H7 (cell line): ENCODE measurements at regions not wholly inside any gene's neighbourhood (a gene's known extent, or its start where the extent isn't known, plus 50 kb on each side); places are given as distances from the start of the nearest gene placed in this dataset.

ENCODE experiments used
- DNase-seq: peaks from one replicate; pipeline ENCODE4 v3.0.0; 2012
- H3K27me3 ChIP-seq: 2 replicates; pipeline ENCODE4 v1.6.0; 2011; ENCODE audit warnings: mild to moderate bottlenecking, low read length; ENCODE audit not compliant: control insufficient read depth, insufficient read depth
- H3K36me3 ChIP-seq: replicated peaks from 2 replicates; pipeline ENCODE4 v1.5.1; 2011; ENCODE audit warnings: low read length; ENCODE audit not compliant: control insufficient read depth, insufficient read depth
- H3K4me3 ChIP-seq: 2 replicates; pipeline ENCODE4 v1.5.1; 2011; ENCODE audit warnings: low read depth, mild to moderate bottlenecking, control low read depth, low read length, moderate library complexity; ENCODE audit not compliant: insufficient read depth

DNA sequence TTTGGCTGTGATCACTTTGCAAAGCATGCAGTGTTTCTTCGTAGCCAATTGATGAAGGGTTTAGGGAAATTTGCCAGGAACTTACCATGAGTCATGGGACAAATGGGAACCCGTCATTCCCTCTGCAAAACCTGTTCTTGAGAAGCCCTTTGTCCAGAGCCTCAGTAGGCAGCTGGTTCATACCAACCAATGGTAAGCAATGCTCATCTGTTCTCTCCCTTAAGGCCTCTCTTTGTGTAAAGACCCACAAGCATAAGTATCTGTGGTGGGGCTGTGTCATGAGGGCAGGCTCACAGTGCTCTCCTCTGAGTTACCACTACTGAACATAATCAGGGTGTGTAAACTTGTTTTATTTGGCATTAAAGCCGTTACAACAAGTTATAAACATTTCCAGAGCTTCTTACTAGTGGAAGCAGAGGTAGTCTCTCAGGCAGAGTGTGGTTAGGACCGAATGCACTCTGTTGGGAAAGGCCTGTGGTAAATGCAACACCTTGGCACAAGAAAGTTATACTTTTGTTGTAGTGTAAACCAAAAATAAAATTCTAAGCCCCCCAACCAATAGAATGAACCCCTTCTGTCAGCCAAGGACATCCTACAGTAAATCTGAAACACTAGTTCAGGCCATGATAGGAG lies 119.8 kb downstream of the SINHCAF start:
- H3K4me3 ChIP-seq: no peak overlapping the region
- no peaks in the 10 kb centered on the region for H3K27me3 ChIP-seq
- peak; percentile 37 for DNase-seq
- no peaks in the 10 kb centered on the region for H3K36me3 ChIP-seq

DNA sequence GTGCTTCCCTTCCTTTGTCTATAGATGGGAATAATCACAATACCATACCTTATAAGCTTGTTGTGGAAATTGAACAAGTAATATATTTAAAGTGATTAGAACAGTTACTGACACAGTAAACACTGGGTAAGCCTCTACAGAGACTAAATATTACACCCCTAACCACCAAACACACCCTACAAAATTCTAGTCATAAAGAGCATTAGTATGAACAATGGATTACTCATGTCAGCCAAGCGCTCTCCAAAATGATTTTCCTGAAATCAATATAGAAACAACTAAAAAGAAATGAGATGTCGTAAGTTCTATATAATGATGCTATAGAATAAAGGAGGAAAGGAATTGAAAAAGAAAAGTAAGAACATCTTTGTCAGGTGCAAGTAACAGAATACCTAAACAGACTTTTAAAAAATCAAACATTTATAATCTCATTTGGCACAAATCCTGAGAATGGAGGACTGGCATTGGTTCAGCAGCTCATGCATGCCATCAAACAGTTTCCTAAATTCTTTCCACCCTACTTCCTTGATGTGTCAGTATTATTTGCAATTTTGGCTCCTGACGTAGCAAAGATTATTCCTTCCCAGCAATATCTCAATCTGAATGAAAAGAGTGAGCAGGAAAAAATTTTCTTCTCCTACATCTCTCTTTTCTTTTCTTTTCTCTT lies 118.0 kb downstream of the SINHCAF start:
- no peak overlapping the region for H3K4me3 ChIP-seq

DNA sequence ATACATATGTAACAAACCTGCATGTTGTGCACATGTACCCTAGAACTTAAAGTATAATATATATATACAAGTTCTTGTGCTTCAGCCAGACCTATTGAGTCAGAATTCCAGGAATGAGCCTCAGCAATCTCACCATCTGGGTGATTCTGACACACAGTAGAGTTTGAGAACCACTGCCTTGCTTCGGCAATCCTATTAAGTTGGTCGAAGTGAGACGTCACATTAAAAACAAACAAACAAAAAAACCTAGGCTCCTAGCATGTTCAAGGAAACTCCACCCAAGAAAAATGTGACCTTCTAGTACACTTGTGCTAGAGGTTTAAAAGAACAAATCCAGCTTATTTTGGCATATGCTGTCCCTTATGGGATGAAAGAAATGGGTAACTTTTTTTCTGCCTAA lies 115.8 kb downstream of the SINHCAF start:
- no peak for DNase-seq
- H3K27me3 ChIP-seq: no peaks in the 10 kb centered on the region
- H3K36me3 ChIP-seq: no peaks in the 10 kb centered on the region
- H3K4me3 ChIP-seq: no peak overlapping the region

More for the DNA sequence above, 118.0 kb downstream of the SINHCAF start:
- DNase-seq: no peak
- Histone ChIP-seq H3K36me3 (no peaks in the 10 kb centered on the region), H3K27me3 (no peaks in the 10 kb centered on the region)

DNA sequence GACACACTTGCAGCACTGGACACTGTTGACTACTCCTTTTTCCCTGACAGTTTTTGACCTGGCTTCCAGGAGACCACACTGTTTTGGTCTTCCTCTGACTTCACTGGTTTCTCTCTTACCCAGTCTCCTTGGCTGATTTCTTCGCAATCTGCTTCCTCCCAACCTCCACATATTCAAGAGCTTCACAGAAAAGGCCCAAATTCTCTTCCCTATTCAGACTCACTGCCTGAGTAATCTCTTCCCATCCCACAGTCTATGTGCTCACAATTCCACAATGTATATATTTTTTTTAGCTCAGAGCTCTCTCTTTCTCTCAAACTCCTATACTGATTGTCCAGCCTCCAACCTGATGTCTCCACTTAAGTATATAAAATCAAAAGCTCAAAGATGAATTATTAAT lies 115.4 kb downstream of the SINHCAF start:
- DNase-seq: no peak
- Histone ChIP-seq H3K4me3 (no peak overlapping the region), H3K36me3 (no peaks in the 10 kb centered on the region), H3K27me3 (no peaks in the 10 kb centered on the region)

DNA sequence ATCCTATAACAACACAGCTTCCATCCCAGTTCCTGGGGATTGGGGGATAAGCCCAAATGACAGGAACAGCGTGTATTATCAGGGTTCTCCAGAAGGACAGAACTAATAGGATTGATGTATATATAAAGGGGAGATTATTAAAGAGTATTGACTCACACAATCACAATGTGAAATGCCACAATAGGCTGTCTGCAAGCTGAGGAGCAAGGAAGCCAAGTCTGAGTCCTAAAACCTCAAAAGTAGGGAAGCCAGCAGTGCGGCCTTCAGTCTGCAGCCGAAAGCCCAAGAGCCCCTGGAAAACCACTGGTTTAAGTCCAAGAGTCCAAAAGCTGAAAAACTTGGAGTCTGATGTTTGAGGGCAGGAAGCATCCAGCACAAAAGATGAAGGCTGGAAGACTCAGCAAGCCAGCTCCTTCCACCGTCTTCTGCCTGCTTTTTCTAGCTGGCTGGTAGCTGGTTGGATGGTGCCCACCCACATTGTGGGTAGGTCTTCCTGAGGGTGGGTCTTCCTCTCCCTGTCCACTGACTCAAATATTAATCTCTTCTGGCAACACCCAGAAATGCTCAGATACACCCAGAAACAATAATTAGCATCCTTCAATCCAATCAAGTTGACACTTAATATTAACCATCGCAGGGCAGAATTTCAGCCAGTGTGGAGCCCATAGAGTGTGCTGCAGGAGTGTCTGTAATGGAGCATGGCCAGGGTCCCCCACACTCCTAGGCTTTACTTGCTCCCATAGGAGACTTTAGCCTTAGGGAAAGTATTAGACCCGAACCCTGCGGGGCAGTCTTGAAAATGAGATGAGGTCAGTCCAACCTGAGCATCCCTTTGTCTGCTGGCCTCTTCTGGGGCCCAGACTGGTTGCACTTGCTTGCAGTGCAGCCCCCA lies 111.1 kb downstream of the SINHCAF start:
- Histone ChIP-seq H3K36me3 (no peaks in the 10 kb centered on the region), H3K4me3 (no peak overlapping the region), H3K27me3 (no peaks in the 10 kb centered on the region; the same call in 1 of the 2 replicates)
- no peak for DNase-seq

DNA sequence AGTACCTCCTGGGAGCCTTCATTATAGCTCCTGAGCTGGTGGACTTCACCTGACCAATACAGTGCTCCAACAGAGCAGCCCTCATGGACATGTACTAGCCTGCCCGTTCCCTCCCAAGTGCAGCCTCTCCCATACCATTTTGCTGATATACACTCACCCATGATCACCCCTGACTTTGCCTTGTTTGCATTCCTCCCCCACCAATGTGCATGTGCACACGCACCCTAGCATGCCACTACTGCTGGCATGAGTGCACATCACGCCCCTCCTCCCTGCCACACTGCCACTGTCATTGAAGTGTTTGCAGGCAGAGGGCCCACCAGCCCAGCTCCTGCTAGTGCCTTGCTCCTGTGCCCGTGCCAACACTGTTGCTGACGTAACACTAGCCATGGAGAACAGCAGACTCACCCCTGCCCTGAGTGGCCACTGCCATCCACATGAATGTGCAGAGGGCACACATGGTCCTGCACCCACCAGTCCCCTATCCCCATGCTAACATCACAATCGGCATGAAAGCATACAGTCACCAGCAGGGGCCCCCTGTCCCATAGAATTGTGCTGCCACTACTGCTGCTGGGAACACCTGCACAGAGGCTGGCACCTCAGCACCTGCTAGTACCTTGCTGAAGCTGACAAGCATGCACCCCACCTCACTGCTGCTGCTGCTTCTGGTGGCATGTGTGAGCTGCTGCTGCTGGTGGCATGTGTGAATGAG lies 110.3 kb downstream of the SINHCAF start:
- DNase-seq: no peak
- Histone ChIP-seq H3K27me3 (no peaks in the 10 kb centered on the region; the same call in 1 of the 2 replicates), H3K4me3 (no peak overlapping the region), H3K36me3 (no peaks in the 10 kb centered on the region)

DNA sequence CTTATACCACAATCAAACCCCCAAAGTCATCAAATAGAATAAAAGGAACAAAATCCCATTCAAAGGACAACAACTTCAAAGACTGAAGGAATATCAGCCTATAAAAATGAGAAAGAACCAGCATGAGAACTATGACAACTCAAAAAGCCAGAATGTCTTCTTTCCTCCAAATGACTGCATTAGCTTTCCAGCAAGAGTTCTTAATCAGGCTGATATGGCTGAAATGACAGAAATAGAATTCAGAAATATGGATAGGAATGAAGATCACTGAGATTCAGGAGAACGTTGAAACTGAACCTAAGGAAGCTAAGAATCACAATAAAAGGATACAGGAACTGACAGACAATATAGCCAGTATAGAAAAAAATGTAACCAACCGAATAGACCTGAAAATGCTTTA lies 109.5 kb downstream of the SINHCAF start:
- Histone ChIP-seq H3K4me3 (no peak overlapping the region), H3K36me3 (no peaks in the 10 kb centered on the region), H3K27me3 (no peaks in the 10 kb centered on the region; the same call in 1 of the 2 replicates)
- DNase-seq: no peak

DNA sequence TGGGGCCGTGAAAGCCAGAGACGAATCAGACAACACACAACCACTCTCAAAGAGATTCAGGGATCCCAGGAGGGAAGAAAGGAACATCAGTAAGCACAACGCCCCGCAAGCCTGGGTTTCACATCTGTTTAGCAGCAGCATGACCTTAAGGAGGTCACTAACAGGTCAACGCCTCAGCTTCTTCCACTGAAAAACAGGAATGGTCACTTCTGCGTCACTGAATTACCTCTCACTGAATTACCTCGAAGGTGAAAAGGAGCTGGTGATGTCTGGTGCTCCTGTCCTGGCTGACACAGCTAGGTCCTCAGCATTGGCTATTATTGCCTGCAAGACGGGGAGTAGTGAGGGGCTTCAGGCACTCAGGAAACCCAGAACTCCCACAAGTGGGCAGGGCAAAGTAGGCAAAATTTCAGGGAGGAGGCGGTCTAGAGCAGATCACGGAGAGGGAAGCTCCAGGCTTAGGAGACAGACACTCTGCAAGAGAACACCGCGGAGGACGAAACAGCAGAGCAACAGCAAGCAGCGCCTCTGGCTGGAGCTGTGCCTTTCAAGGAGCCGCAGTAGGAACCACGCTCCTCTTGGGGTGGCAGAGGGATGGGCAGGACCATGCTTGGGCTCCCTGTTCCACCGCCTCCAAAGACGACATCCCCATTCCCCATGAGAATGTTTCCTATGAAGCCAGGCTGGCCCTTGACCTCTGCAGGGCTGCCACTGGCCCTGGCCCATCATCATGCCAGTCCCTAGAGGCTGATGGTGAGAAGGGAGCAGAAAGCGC lies 108.4 kb downstream of the SINHCAF start:
- no peaks in the 10 kb centered on the region; the same call in 1 of the 2 replicates for H3K27me3 ChIP-seq
- H3K4me3 ChIP-seq: no peak overlapping the region
- H3K36me3 ChIP-seq: no peaks in the 10 kb centered on the region
- no peak for DNase-seq

DNA sequence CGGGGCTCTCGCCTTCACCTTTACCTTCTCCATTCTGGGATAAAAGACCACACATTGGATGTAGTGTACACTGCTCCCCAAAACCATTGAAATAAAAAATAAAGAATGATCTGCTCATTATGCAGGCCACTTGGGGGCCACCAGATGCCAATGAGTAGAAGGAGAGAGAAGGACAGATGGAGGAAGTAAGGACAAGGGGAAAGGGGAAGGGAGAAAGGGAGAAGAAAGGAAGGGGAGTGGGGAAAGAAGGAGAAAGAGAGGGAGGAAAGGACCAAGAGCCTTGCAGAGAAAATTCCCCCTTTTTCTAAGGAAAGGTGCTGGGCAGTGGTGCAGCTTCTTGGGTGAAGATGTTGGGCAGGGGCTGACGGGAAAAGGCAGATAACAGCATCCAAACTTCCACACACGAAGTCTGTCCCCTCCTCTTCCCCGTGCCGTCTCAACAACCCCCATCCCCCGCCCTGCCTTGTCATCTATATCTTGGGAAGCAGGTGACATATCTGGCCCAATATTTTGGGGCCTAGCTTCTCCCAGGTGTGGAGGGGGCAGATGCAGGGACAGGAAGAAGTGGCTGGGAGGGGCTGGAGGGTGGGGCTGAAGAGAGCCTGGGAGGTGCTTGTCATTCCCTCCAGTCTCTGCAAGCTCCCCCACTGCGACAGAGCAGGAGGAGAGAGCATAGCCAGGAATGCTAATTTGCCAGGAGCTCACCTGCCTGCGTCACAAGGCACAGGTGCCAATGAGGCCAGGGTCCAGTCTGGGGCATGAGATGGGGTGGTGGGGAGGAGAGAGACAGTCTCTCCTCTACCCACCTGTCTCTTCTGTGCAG lies 107.5 kb downstream of the SINHCAF start:
- no peak overlapping the region for H3K4me3 ChIP-seq
- peak; percentile 73 for DNase-seq
- H3K36me3 ChIP-seq: no peaks in the 10 kb centered on the region
- no peaks in the 10 kb centered on the region; the same call in 1 of the 2 replicates for H3K27me3 ChIP-seq

DNA sequence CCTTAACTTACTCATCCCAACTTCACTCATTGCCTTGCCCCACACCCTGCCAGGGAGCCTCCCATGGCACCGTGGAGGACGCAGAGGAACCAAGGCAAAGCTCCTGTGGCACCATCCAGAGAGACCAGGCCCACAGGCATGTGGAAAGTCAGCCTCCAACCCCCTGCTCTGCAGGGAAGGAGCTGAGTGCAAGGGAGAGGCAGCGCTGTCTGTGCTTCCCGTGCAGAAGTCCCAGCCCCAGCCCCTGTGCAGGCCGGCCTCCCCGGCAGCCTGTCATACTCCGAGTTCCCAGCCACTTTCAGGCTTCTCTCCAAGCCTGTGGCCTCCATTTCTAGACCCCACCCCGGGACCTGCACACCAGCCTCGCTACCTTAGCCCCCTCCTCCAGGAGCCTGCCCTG lies 106.4 kb downstream of the SINHCAF start:
- no peak for DNase-seq
- Histone ChIP-seq H3K4me3 (no peak overlapping the region), H3K27me3 (no peaks in the 10 kb centered on the region; the same call in 1 of the 2 replicates), H3K36me3 (no peaks in the 10 kb centered on the region)

DNA sequence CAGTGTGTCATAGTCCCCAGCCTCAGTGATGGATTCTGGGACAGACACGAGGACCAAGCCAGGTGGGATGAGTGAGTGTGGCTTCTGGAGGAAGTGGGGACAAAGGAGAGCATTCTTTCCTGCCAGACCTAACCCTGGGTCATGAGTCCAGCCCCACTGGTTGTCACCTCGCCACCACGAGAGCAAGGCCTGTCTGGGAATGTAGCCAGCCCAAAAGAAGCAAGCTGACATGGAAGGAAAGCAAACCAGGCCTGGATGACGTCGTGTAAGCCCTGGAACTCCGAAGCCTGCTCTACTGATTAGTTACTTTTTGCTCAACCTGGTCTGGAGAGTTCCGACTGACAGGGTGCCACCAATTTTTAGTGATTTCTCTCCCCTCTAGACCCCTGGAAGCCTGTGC lies 105.9 kb downstream of the SINHCAF start:
- Histone ChIP-seq H3K36me3 (no peaks in the 10 kb centered on the region), H3K27me3 (no peaks in the 10 kb centered on the region; the same call in 1 of the 2 replicates), H3K4me3 (no peak overlapping the region)
- DNase-seq: no peak

DNA sequence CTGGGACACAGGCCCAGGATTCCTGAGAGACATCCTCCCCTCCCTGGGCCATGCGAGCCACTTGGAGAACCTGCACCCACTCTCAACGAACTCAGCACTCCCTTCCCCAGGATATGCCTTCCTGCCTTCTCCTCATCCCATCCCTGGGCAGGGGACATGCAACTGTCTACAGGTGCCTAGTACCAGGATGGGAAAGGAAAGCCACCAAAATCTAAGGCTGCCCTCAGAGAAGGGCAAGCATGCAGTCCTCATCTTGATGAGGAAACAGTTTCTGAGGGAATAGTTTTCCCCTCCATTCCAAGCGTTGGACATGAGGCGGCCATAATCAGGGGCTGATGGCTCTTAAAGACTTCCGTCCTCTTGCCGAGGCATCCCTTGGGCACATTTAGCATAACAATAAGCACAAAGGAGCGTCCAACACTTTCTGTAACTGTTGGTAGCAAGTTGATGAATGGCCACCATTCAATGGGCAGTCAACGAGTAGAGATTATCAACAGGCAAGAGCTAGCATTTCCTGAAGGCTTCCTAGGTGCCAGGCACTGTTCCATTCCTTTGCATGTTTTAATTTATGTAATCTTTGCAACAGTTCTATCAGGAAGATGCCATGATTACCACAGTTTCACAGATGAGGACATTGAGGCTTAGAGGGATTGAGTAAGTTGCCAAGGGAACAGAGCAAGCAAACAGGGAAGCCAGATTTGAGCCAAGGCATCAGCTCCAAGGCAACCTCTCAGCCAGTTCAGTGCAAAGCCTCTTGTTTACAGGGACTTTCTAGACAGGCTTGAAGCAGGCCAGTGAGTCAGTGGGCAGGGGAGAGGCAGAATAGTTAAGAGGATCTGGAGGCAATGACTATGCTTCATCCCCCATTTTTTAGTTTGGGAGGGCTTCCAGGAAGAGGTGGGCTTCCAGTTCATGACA lies 105.1 kb downstream of the SINHCAF start:
- no peaks in the 10 kb centered on the region; the same call in 1 of the 2 replicates for H3K27me3 ChIP-seq
- no peaks in the 10 kb centered on the region for H3K36me3 ChIP-seq
- DNase-seq: no peak
- no peak overlapping the region for H3K4me3 ChIP-seq
